HEK293T (cell line): ENCODE measurements at regions not wholly inside any gene's neighbourhood (a gene's known extent, or its start where the extent isn't known, plus 50 kb on each side); places are given as distances from the start of the nearest gene placed in this dataset.

Source experiments
- CTCF ChIA-PET: fragments of 350-600 bp; formaldehyde crosslinking; extraction: SDS; loops from one replicate; lab custom pipeline; 2021; ENCODE audit warnings: antibody characterized with exemption, inconsistent platforms; lab: Yijun Ruan, JAX
- POLR2A ChIA-PET: fragments of 350-600 bp; formaldehyde crosslinking; extraction: SDS; loops from one replicate; lab custom pipeline; 2020; ENCODE audit warnings: antibody characterized with exemption, inconsistent platforms; lab: Yijun Ruan, JAX
- DNase-seq: peaks from one replicate; pipeline ENCODE4 v3.0.0; 2012; ENCODE audit warnings: mixed read lengths; ENCODE audit errors: extremely low spot score
- ARNT ChIP-seq: fragments of 450-650 bp; IDR thresholded peaks from 2 replicates; pipeline ENCODE4 v1.6.1; 2017; ENCODE audit warnings: mild to moderate bottlenecking
- BHLHE40 ChIP-seq: fragments of 450-650 bp; IDR thresholded peaks from 2 replicates; pipeline ENCODE4 v1.6.1; 2016; ENCODE audit warnings: mild to moderate bottlenecking, moderate library complexity, borderline replicate concordance
- CTBP1 ChIP-seq: fragments of 450-650 bp; IDR thresholded peaks from 2 replicates; pipeline ENCODE4 v1.6.1; 2016; ENCODE audit warnings: borderline replicate concordance
- ELF4 ChIP-seq: fragments of 450-650 bp; IDR thresholded peaks from 2 replicates; pipeline ENCODE4 v1.6.1; 2017; ENCODE audit warnings: antibody characterized with exemption
- FOXA1 ChIP-seq: fragments of 450-650 bp; IDR thresholded peaks from 2 replicates; pipeline ENCODE4 v1.6.1; 2016; ENCODE audit warnings: mild to moderate bottlenecking
- FOXK2 ChIP-seq: fragments of 450-650 bp; IDR thresholded peaks from 2 replicates; pipeline ENCODE4 v1.6.1; 2016; ENCODE audit warnings: mild to moderate bottlenecking
- FOXM1 ChIP-seq: fragments of 450-650 bp; IDR thresholded peaks from 2 replicates; pipeline ENCODE4 v1.6.1; 2017; ENCODE audit warnings: mild to moderate bottlenecking, borderline replicate concordance
- HDGF ChIP-seq: fragments of 450-650 bp; IDR thresholded peaks from 2 replicates; pipeline ENCODE4 v1.6.1; 2017; ENCODE audit warnings: antibody characterized with exemption, borderline replicate concordance
- L3MBTL2 ChIP-seq: fragments of 450-650 bp; conservative IDR thresholded peaks from 2 replicates; pipeline ENCODE4 v1.6.1; 2016; ENCODE audit warnings: mild to moderate bottlenecking
- LEF1 ChIP-seq: fragments of 450-650 bp; IDR thresholded peaks from 2 replicates; pipeline ENCODE4 v1.6.1; 2017; ENCODE audit warnings: mild to moderate bottlenecking, borderline replicate concordance
- NFRKB ChIP-seq: fragments of 450-650 bp; IDR thresholded peaks from 2 replicates; pipeline ENCODE4 v1.6.1; 2016; ENCODE audit warnings: mild to moderate bottlenecking, moderate library complexity
- PKNOX1 ChIP-seq: fragments of 450-650 bp; IDR thresholded peaks from 2 replicates; pipeline ENCODE4 v1.6.1; 2016
- SP1 ChIP-seq: fragments of 450-650 bp; IDR thresholded peaks from 2 replicates; pipeline ENCODE4 v1.6.1; 2017
- SUZ12 ChIP-seq: fragments of 450-650 bp; IDR thresholded peaks from 2 replicates; pipeline ENCODE4 v1.6.1; 2016; ENCODE audit warnings: mild to moderate bottlenecking
- TARDBP ChIP-seq: fragments of 450-650 bp; IDR thresholded peaks from 2 replicates; pipeline ENCODE4 v1.6.1; 2016
- ZNF384 ChIP-seq: fragments of 450-650 bp; IDR thresholded peaks from 2 replicates; pipeline ENCODE4 v1.6.1; 2016

- CTCF ChIA-PET, result no interaction called here
- POLR2A ChIA-PET, result no interaction called here
- TF ChIP-seq NFRKB (no peak), FOXM1 (no peak), FOXK2 (no peak), HDGF (no peak), LEF1 (no peak), BHLHE40 (no peak), FOXA1 (no peak), CTBP1 (no peak), SUZ12 (no peak), ARNT (no peak), SP1 (no peak), L3MBTL2 (no peak), ELF4 (no peak), TARDBP (no peak), PKNOX1 (no peak), ZNF384 (no peak)
- DNase-seq, result peak; percentile 23
These were observed 244.7 kb downstream of the PIK3R1 start for GRCh38 chr5:68460147-68460798.

- DNase-seq, result no peak
- ChIA-PET CTCF (no interaction called here), POLR2A (no interaction called here)
- no peak for TF ChIP-seq BHLHE40
- TF ChIP-seq FOXM1, result no peak
- TF ChIP-seq FOXA1, result no peak
- TF ChIP-seq LEF1, result no peak
- no peak for TF ChIP-seq SP1
- no peak for TF ChIP-seq NFRKB
- TF ChIP-seq ARNT, result no peak
- TF ChIP-seq ZNF384, result no peak
- TF ChIP-seq PKNOX1, result no peak
- TF ChIP-seq SUZ12, result no peak
- TF ChIP-seq TARDBP, result no peak
- TF ChIP-seq CTBP1, result no peak
- no peak for TF ChIP-seq L3MBTL2
- no peak for TF ChIP-seq FOXK2
- TF ChIP-seq ELF4, result no peak
- TF ChIP-seq HDGF, result no peak
These were observed 248.1 kb downstream of the PIK3R1 start for GRCh38 chr5:68463606-68464005.

- DNase-seq, result no peak
- TF ChIP-seq CTBP1 (no peak), SUZ12 (no peak), SP1 (no peak), PKNOX1 (no peak), TARDBP (no peak), ZNF384 (no peak), ARNT (no peak), BHLHE40 (no peak), FOXA1 (no peak), ELF4 (no peak), FOXK2 (no peak), L3MBTL2 (no peak), LEF1 (no peak), NFRKB (no peak), HDGF (no peak), FOXM1 (no peak)
- POLR2A ChIA-PET, result no interaction called here
- CTCF ChIA-PET, result interaction anchor here (0.6 kb wide), 1 partner anchor 1828 kb away, joined by 4 read pairs; no protein-coding TSS in a partner anchor
These were observed 248.9 kb downstream of the PIK3R1 start for GRCh38 chr5:68464424-68464823.

GRCh38 chr5:68465133-68465532 lies 249.6 kb downstream of the PIK3R1 start:
- POLR2A ChIA-PET, result no interaction called here
- CTCF ChIA-PET, result no interaction called here
- DNase-seq, result no peak
- TF ChIP-seq PKNOX1 (no peak), SUZ12 (no peak), FOXK2 (no peak), HDGF (no peak), ELF4 (no peak), FOXM1 (no peak), SP1 (no peak), ZNF384 (no peak), LEF1 (no peak), FOXA1 (no peak), ARNT (no peak), TARDBP (no peak), BHLHE40 (no peak), NFRKB (no peak), L3MBTL2 (no peak), CTBP1 (no peak)

- TF ChIP-seq FOXA1 (no peak), SUZ12 (no peak), FOXK2 (no peak), ZNF384 (no peak), L3MBTL2 (no peak), LEF1 (no peak), SP1 (no peak), BHLHE40 (no peak), FOXM1 (no peak), TARDBP (no peak), NFRKB (no peak), ARNT (no peak), PKNOX1 (no peak), CTBP1 (no peak), HDGF (no peak), ELF4 (no peak)
- POLR2A ChIA-PET, result no interaction called here
- no peak for DNase-seq
- CTCF ChIA-PET, result no interaction called here
These were observed 250.5 kb downstream of the PIK3R1 start for GRCh38 chr5:68465934-68466551.
